Stimulated activated CD8-positive, alpha-beta memory T cell treated with anti-CD3 and anti-CD28 coated beads, Interleukin-7, amount 100 ng/mL, for 1 hour (primary cell): ENCODE measurements at regions not wholly inside any gene's neighbourhood (a gene's known extent, or its start where the extent isn't known, plus 50 kb on each side); places are given as distances from the start of the nearest gene placed in this dataset.

Experiments
- DNase-seq, 2 donors: peaks; one replicate each; pipeline ENCODE4 v3.0.0-alpha.2; 2020; ENCODE audit warnings: low read depth in 2 of 2

DNA sequence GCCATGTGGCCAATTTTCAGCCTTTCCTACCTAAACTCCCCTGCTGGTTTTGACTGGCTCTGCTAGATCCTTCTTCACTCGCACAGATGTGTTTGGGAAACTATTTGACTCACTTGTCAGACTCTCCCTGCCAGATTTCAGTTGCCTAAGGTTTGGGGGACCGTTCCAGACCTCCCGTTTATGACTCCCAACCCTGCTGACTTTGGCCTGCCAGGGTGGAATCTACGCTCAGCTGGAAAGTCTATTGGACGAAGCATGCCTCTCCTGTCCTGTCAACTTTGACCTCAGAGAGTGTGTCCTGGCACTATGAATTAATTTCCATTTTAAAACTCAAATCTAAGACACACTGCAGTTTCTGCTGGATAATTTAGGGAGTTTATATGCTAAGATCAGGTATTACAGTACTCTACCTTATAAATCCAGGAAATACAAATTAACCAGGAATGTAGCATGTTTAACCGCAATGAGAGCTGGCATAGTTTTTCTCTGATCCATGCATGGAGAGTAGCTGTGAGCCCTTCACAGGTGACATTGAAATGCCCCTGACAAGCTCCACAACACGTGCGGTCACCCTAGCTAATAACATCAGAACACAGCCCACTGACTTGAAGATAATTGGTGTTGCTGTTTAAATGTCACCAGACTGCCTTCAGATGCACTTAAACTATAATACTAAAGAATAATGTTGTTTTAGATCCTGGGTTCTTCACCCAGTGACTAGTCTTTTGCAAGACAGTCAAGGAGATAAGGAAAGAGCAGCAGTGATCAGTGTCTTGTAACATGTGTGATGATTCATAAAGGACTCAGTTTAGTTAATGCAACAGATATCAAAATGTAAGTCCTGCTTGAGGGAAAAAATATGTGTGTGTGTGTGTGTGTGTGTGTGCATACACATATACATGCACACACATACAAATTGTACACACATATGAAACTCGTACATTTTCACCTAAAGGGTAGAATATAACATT, 223.0 kb upstream of the MCTP2 start:
- no peak for DNase-seq

- no peak for DNase-seq
Measured at GRCh38 chr15:94004697-94005096, 226.7 kb upstream of the MCTP2 start.

- DNase-seq: no peak
Measured at GRCh38 chr15:94002041-94002440, 229.3 kb upstream of the MCTP2 start.

- no peak for DNase-seq
Measured at GRCh38 chr15:94001255-94001801, 230.0 kb upstream of the MCTP2 start.

GRCh38 chr15:94000606-94001005, 230.8 kb upstream of the MCTP2 start:
- no peak for DNase-seq

GRCh38 chr15:93997071-93997658, 234.2 kb upstream of the MCTP2 start:
- no peak for DNase-seq

GRCh38 chr15:93989440-93989998, 241.8 kb upstream of the MCTP2 start:
- no peak for DNase-seq

DNA sequence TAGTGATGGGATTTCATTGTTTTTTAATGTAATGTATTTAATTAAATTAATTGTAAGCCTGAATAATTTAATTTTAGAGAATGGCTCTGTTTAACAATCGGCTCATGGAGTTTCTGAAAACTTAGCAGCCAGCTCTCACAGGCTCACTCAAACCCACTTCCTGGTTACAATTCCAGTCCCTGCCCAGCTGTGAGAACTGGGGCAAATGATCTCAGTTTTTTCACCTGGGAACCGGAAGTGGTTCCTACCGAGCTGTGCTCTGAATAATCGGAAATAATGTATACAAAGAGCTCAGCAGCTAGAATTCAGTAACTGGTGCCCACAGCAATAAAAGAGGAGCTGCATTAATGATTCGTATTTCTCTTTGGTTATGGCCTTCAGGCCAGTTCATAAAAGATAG, 244.3 kb upstream of the MCTP2 start:
- DNase-seq: no peak

- no peak for DNase-seq
Measured at GRCh38 chr15:93986400-93986984, 244.9 kb upstream of the MCTP2 start.

DNA sequence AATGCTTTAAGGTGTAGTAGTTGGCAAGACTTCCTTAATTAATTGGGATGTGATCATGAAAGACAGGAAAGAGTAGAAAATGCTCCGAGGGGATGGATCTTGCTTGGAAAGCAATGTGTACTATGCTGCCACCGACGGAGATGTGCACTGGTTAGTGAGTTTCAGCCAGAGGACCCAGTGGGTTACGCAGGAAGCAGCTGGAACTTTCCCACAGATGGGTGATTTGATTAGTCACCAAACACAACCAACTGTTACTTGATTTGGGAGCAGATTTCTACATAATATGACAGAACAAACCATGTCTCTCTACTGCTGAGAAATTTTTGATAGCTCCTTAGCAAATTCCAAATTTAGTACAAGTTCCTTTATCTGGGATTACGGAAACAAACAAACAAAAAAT, 245.4 kb upstream of the MCTP2 start:
- DNase-seq: no peak

- DNase-seq: no peak
Measured at GRCh38 chr15:93985176-93985575, 246.2 kb upstream of the MCTP2 start.

DNA sequence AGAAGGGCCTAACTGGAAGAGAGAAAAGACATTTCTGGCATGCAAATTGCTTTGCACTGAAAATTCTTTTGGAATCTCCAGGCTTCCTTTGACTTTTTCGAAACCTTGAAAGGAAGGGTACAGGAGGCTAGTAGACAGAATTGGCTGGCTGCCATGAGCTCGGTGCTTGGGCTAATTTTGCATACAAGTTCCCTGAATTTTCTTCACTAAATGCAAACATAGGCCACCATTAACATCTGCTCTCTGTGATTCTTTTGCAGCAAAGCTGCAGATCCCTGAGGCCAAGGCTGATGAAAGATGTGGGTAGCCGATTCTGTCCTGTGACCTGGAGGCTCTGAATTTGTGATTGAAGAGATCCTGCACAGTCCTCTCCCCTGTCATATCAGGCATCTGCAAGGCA, 247.8 kb upstream of the MCTP2 start:
- no peak for DNase-seq

GRCh38 chr15:93982226-93982727, 249.1 kb upstream of the MCTP2 start:
- no peak for DNase-seq

DNA sequence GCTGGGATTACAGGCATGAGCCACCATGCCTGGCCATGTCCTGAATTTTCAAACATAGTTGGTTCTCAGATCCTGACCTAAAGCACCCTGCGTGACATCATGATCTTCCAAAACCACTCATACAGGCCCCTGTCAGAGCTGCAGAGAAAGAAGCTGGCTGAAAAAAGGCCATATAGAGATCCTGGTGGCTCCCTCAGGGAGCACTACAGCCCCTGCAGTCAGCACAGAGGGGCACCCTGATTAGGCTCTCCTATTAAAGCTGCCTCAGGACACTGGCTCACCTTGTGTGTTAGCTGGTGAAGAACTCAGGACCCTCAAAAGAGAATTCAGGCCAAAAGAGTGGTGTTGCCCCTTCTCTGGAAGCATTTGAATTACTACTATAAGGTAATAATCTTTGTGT, 249.7 kb upstream of the MCTP2 start:
- DNase-seq: no peak

DNA sequence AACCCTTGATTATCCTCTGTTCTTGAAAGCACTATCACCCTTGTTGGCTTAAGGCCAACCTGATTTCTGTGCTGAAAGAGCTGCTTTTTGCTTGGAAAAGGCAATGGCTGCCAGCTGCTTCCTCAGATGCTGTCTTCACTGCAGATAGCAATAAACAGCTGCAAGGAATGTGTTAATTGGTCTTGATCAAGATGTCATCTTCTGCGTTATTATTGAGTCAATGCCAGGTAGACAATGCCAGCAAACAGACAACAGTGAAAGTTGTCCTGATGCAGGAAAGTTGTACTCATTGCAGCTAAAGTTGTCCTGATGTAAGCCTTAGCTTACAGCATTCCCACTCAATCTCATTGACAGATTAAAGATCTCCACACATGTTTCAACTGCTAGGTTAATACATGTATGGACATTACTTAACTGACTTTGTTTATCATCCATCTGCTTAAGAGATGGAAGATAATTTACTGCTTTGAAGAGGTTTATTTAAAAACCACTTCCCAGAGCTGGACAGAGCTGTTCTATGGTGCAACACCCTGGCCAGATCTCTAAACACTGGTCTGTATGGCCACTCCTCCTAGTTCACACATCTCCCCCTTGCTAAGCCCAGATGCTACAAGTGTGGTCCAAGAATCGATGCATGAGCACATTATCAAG, 251.0 kb upstream of the MCTP2 start:
- DNase-seq: no peak

DNA sequence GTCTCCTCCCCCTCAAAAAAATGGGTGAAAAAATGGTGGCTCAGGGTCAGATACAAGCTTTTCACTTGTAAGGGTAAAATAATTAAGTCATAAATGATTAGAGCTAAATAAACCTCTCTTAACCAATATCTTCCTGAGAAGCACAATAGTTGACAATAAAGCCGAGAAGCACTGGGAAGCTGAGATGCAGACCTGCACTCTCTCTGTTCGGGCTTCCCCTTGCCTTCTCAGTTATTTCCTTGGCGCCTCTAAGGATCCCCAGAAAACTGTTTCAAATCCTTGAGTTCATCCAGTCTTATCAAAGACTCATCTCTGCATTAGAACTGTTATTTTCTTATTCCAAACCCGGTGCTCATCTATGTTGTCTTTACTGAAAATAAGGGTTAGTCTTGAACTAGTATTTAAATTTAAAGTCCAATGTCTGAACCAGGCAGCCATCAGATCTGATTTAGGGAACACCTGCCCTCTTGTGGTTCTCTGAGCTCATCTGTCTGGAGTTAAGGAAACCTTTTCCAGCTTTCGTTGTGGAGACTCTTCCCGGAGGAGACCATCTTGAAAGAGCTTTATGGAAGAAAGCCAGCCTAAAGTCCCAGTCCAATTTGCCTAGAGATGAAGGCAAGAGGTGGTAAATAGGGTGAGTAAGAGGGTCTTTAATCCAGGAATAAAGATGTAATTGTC, 256.4 kb upstream of the MCTP2 start:
- DNase-seq: no peak

- DNase-seq: no peak
Measured at GRCh38 chr15:93973287-93973686, 258.1 kb upstream of the MCTP2 start.

GRCh38 chr15:93968773-93969172, 262.6 kb upstream of the MCTP2 start:
- DNase-seq: no peak

DNA sequence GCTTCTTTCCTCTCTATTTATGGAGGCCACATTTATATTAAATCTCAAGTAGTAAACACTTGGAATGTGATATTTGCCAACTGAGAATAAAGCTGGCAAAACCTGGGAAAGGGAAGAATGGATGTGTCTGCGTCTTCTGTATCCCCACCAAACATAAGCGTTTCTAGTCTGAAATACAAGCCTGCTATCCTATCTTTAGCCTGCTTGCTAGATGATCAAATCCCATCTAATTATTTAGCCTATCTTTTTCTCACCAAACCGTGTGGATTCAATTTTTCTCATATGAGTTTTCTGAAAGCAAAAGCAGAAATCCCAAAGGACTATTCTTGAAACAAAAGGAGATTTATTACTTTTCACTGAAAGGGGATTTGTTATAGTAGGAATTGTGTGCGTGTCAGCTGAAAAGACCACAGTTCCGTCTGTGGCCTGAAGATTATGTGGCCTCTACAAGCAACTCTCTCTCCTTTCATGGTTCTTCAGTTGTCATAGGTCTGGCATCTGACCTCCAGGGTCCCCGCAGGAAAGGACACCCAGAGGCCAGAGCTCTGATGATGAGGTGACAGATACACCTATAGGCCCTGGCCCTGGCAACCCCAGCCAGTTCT, 266.0 kb upstream of the MCTP2 start:
- no peak for DNase-seq

DNA sequence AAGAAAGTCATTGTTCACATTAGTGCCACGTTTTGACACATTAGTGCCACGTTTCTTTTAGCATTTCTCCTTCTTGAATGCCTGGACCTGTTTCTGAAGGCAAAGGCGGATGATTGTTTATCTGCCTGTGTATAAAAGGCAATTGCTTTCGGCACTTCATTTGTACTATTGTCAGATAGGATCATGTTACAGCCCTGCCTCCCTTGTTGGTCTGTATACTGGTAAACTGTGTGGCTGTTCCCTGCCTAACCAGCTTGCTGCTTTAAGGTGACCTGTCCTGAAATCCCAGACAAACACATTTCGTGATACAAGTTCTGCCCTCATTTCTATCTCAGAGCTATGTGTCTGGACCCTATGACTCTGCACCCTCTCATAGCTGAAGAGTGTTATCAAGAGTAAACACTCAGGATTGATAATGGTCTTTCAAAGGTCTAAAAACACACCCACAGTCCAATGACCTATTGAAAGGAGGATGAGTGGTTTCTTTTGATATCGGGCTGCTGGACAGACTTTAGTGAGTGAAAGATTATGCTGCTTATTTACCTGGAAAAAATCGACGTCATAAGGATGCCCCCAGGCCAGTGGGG, 276.3 kb upstream of the MCTP2 start:
- DNase-seq: no peak
